Naive thymus-derived CD8-positive, alpha-beta T cell (primary cell): ENCODE measurements at regions not wholly inside any gene's neighbourhood (a gene's known extent, or its start where the extent isn't known, plus 50 kb on each side); places are given as distances from the start of the nearest gene placed in this dataset.
A peak's percentile ranks its signal among the peaks of the same experiment; 100 is the strongest.

ENCODE experiments used
- ATAC-seq, 2 donors: fragments of 150-1000 bp; cut with Tn5 transposase in 1 of 2; sonication (Bioruptor Pico), chemical (Tn5 transposase) in 1 of 2; 1 replicate in 1 of 2; 2 replicates in 1 of 2; pipeline ENCODE4 v1.10.0; 2021; ENCODE audit warnings: mild to moderate bottlenecking in 2 of 2, moderate library complexity in 2 of 2
- POLR2A ChIA-PET: fragments of 350-600 bp; sonication (Branson Sonifier 250); formaldehyde crosslinking; loops from one replicate; lab custom pipeline; 2021; ENCODE audit warnings: antibody characterized with exemption; lab: Charles Lee
- DNase-seq, 10 donors: peaks; one replicate each; pipeline versions ENCODE4 v3.0.0 to v3.0.0-alpha.2; 2020 to 2022
- H3K27ac Mint-ChIP-seq, 10 donors: one replicate each; pipeline ENCODE4 v1.8.0; 2020 to 2022; ENCODE audit warnings: mild to moderate bottlenecking in 10 of 10, mixed read lengths in 10 of 10, moderate library complexity in 4 of 10, inconsistent platforms in 1 of 10
- H3K27me3 Mint-ChIP-seq, 5 donors: one replicate each; pipeline ENCODE4 v1.8.0; 2021 to 2022; ENCODE audit warnings: mixed read lengths in 5 of 5
- H3K36me3 Mint-ChIP-seq, 3 donors: one replicate each; pipeline ENCODE4 v1.8.0; 2020 to 2022; ENCODE audit warnings: mixed read lengths in 3 of 3, mild to moderate bottlenecking in 2 of 3, inconsistent platforms in 1 of 3
- H3K4me1 Mint-ChIP-seq, 4 donors: one replicate each; pipeline ENCODE4 v1.8.0; 2021 to 2022; ENCODE audit warnings: mixed read lengths in 4 of 4
- H3K4me3 Mint-ChIP-seq, 10 donors: one replicate each; pipeline ENCODE4 v1.8.0; 2020 to 2022; ENCODE audit warnings: mild to moderate bottlenecking in 10 of 10, mixed read lengths in 10 of 10, moderate library complexity in 6 of 10, inconsistent platforms in 1 of 10
- H3K9me3 Mint-ChIP-seq, 9 donors: one replicate each; pipeline ENCODE4 v1.8.0; 2020 to 2022; ENCODE audit warnings: mixed read lengths in 9 of 9, mild to moderate bottlenecking in 3 of 9, inconsistent platforms in 1 of 9, moderate library complexity in 1 of 9

- POLR2A ChIA-PET, result interaction anchor here (0.6 to 1.3 kb wide), 4 partner anchors 14 to 419 kb away, joined by 3 to 5 read pairs (median 4); no protein-coding TSS in a partner anchor
- H3K4me3 Mint-ChIP-seq, result no peak overlapping the region
- H3K27me3 Mint-ChIP-seq, result no peaks in the 10 kb centered on the region
- peak in 2 of 10 donors; percentile 40 to 42 for DNase-seq
- peak; percentile 78 to 92 for ATAC-seq
- H3K27ac Mint-ChIP-seq, result peak overlapping the region in 8 of 10 donors; percentile 3 to 88 (median 76)
- H3K36me3 Mint-ChIP-seq, result no peaks in the 10 kb centered on the region
- H3K9me3 Mint-ChIP-seq, result no peaks in the 10 kb centered on the region
- H3K4me1 Mint-ChIP-seq, result peaks cover 7 to 24% (median 12%) of the 10 kb centered on the region in 4 donors
These were observed 187.7 kb upstream of the CXCR4 start for GRCh38 chr2:136305517-136306192.

DNA sequence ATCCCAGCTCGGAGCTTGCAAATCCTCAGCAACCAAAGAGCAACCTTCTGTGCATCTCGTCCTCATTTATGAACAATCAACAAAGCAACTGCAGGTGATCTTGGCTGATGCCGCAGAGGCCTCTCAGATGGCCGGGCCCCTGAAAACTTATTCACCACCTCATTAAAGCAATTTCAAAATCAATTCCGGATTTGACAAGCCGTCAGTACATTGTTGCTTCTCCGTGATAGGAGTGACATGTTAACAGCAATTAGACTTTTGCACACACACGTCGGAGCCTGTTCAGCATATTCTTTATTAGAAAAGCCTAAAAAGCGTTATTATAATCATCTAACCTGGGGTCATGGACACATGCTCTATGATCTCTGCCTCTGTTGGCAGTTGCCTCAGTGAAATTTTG is 183.1 kb upstream of the CXCR4 start:
- Mint-ChIP-seq H3K4me3 (no peak overlapping the region), H3K27me3 (no peaks in the 10 kb centered on the region), H3K4me1 (peaks cover 9 to 25% (median 22%) of the 10 kb centered on the region in 4 donors), H3K36me3 (no peaks in the 10 kb centered on the region), H3K9me3 (no peaks in the 10 kb centered on the region), H3K27ac (peak overlapping the region in 1 of 10 donors; percentile 21)
- POLR2A ChIA-PET, result no interaction called here
- no peak for DNase-seq
- ATAC-seq, result no peak

DNA sequence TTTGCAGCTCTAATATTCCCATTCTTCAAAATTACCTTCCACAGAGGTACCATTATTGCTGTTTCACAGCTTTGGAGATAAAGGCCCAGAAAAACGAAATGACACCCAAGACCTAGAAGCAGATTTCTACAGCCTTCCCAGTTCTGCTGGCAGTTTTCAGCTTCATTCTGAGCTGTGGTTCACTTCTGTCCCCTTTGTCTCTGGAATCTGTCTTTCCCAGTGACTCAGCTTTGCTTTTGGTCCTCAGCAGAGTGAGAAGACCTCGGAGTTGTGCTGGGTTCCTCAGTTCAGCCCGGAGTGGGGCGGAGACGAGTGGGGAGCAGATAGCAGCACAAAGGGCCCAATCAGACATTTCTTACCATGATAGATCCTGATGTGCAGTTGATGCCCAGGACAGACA is 180.7 kb upstream of the CXCR4 start:
- no peak for DNase-seq
- H3K27ac Mint-ChIP-seq, result no peak overlapping the region
- no peaks in the 10 kb centered on the region for H3K9me3 Mint-ChIP-seq
- no peaks in the 10 kb centered on the region for H3K36me3 Mint-ChIP-seq
- ATAC-seq, result no peak
- POLR2A ChIA-PET, result interaction anchor here (1.1 kb wide), 1 partner anchor 15 kb away, joined by 3 read pairs; no protein-coding TSS in a partner anchor
- no peaks in the 10 kb centered on the region for H3K27me3 Mint-ChIP-seq
- H3K4me1 Mint-ChIP-seq, result peaks cover 6 to 20% (median 9%) of the 10 kb centered on the region in 4 donors
- H3K4me3 Mint-ChIP-seq, result no peak overlapping the region

GRCh38 chr2:136297994-136298393 is 180.0 kb upstream of the CXCR4 start:
- Mint-ChIP-seq H3K4me1 (peaks cover 6 to 20% (median 9%) of the 10 kb centered on the region in 4 donors), H3K9me3 (no peaks in the 10 kb centered on the region), H3K27ac (peak overlapping the region in 2 of 10 donors; percentile 9 to 48), H3K4me3 (no peak overlapping the region), H3K27me3 (no peaks in the 10 kb centered on the region), H3K36me3 (no peaks in the 10 kb centered on the region)
- no peak for DNase-seq
- POLR2A ChIA-PET, result no interaction called here
- no peak for ATAC-seq

GRCh38 chr2:136297312-136297711 is 179.4 kb upstream of the CXCR4 start:
- no peak for DNase-seq
- POLR2A ChIA-PET, result no interaction called here
- H3K9me3 Mint-ChIP-seq, result peaks cover 0 to 5% (median 0%) of the 10 kb centered on the region in 9 donors
- H3K27me3 Mint-ChIP-seq, result no peaks in the 10 kb centered on the region
- ATAC-seq, result no peak
- H3K36me3 Mint-ChIP-seq, result no peaks in the 10 kb centered on the region
- H3K4me1 Mint-ChIP-seq, result peaks cover 9 to 24% (median 14%) of the 10 kb centered on the region in 4 donors
- no peak overlapping the region for H3K4me3 Mint-ChIP-seq
- peak overlapping the region in 1 of 10 donors; percentile 71 for H3K27ac Mint-ChIP-seq

GRCh38 chr2:136295168-136295567 is 177.2 kb upstream of the CXCR4 start:
- peaks cover 13 to 25% (median 15%) of the 10 kb centered on the region in 4 donors for H3K4me1 Mint-ChIP-seq
- no peaks in the 10 kb centered on the region for H3K36me3 Mint-ChIP-seq
- H3K9me3 Mint-ChIP-seq, result peaks cover 0 to 25% (median 0%) of the 10 kb centered on the region in 9 donors
- DNase-seq (no peak), ATAC-seq (no peak)
- POLR2A ChIA-PET, result no interaction called here
- no peak overlapping the region for H3K27ac Mint-ChIP-seq
- H3K4me3 Mint-ChIP-seq, result no peak overlapping the region
- no peaks in the 10 kb centered on the region for H3K27me3 Mint-ChIP-seq

DNA sequence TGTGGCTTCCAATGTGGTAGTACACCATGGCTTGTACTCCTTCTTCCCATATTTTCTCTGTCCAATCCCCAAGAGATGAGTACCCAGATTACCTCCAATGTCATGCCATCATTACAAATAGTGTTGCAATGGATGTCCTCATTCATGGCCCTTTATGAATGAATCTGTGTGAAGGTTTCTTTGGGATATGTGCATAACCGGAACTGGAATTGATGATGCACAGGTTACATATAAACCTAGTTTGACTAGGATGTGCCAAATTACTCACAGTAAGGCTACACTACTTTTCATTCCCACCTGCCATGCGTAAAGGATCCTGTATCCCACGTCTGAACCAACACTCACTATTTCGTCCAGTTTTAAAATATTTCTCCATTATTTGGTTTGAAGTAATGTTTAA is 173.9 kb upstream of the CXCR4 start:
- peaks cover 0 to 25% (median 0%) of the 10 kb centered on the region in 9 donors for H3K9me3 Mint-ChIP-seq
- POLR2A ChIA-PET, result no interaction called here
- DNase-seq (no peak), ATAC-seq (no peak)
- no peak overlapping the region for H3K4me3 Mint-ChIP-seq
- peak overlapping the region in 2 of 10 donors; percentile 16 to 32 for H3K27ac Mint-ChIP-seq
- H3K36me3 Mint-ChIP-seq, result no peaks in the 10 kb centered on the region
- no peaks in the 10 kb centered on the region for H3K27me3 Mint-ChIP-seq
- peaks cover 6 to 11% (median 8%) of the 10 kb centered on the region in 4 donors for H3K4me1 Mint-ChIP-seq

GRCh38 chr2:136290326-136290725 is 172.4 kb upstream of the CXCR4 start:
- peak overlapping the region in 4 of 10 donors; percentile 28 to 81 (median 40) for H3K27ac Mint-ChIP-seq

GRCh38 chr2:136288249-136288648 is 170.3 kb upstream of the CXCR4 start:
- ATAC-seq (no peak), DNase-seq (no peak)
- no peaks in the 10 kb centered on the region for H3K36me3 Mint-ChIP-seq
- POLR2A ChIA-PET, result interaction anchor here (0.5 to 1.6 kb wide), 2 partner anchors 24 to 163 kb away, joined by 3 to 4 read pairs; no protein-coding TSS in a partner anchor
- no peak overlapping the region for H3K4me3 Mint-ChIP-seq
- peaks cover 11 to 38% (median 19%) of the 10 kb centered on the region in 4 donors for H3K4me1 Mint-ChIP-seq
- H3K9me3 Mint-ChIP-seq, result peaks cover 0 to 25% (median 0%) of the 10 kb centered on the region in 9 donors
- peak overlapping the region in 4 of 10 donors; percentile 30 to 56 (median 33) for H3K27ac Mint-ChIP-seq
- H3K27me3 Mint-ChIP-seq, result no peaks in the 10 kb centered on the region

More at GRCh38 chr2:136290326-136290725, 172.4 kb upstream of the CXCR4 start:
- POLR2A ChIA-PET, result no interaction called here
- H3K27me3 Mint-ChIP-seq, result no peaks in the 10 kb centered on the region
- no peak overlapping the region for H3K4me3 Mint-ChIP-seq
- peaks cover 0 to 25% (median 0%) of the 10 kb centered on the region in 9 donors for H3K9me3 Mint-ChIP-seq
- no peak for DNase-seq
- peaks cover 6 to 19% (median 9%) of the 10 kb centered on the region in 4 donors for H3K4me1 Mint-ChIP-seq
- no peak for ATAC-seq
- H3K36me3 Mint-ChIP-seq, result no peaks in the 10 kb centered on the region

- ATAC-seq, result no peak
- H3K27ac Mint-ChIP-seq, result peak overlapping the region in 4 of 10 donors; percentile 37 to 76 (median 59)
- POLR2A ChIA-PET, result no interaction called here
- peaks cover 20 to 48% (median 30%) of the 10 kb centered on the region in 4 donors for H3K4me1 Mint-ChIP-seq
- H3K27me3 Mint-ChIP-seq, result no peaks in the 10 kb centered on the region
- no peak for DNase-seq
- no peak overlapping the region for H3K4me3 Mint-ChIP-seq
- no peaks in the 10 kb centered on the region for H3K36me3 Mint-ChIP-seq
- peaks cover 0 to 12% (median 0%) of the 10 kb centered on the region in 9 donors for H3K9me3 Mint-ChIP-seq
These were observed 168.5 kb upstream of the CXCR4 start for GRCh38 chr2:136286423-136286822.

DNA sequence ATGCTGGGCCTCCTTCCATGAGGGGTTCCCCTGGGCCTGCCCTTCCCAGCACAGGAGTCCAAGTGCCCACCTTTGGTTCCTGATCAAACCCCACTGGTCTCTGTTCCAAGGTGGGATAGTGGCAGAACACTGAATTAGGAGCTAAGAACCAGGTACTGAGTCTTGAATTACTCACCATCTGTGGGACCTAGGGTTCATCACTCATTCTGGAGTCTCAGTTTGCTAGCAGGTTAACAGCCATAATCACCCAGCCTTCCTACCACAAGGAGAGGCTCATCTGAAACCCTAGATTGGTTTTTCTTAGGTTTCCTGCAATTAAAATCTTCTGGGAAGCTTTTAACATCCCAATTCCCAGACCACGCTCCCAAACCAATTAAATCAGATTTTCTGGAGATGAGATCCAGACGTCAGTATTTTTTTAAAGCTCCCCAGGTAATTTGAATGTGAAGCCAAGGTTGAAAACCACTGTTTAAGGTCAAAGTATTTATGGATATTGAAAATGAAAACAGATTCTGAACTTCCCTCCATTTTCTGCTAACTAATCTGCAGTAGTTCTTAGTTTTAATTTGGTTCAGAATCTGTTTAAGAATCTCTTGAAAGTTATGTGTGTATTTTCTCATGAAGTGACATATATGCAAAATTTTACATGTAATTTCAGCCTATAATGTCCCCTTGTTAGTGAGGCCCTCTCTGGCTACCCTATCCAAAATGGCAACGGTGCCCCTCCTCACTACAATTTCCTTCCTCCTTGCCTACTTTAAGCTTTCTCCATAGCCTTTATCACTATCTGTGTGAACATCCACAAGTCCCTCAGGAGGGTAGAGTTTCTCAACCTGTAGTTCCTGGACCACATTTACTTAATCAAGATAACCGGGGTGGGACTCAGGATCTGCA is 166.5 kb upstream of the CXCR4 start:
- no peaks in the 10 kb centered on the region for H3K36me3 Mint-ChIP-seq
- peak overlapping the region in 9 of 10 donors; percentile 16 to 77 (median 52) for H3K27ac Mint-ChIP-seq
- H3K4me3 Mint-ChIP-seq, result peak overlapping the region in 1 of 10 donors; percentile 21
- ATAC-seq (no peak), DNase-seq (no peak)
- peaks cover 25 to 67% (median 49%) of the 10 kb centered on the region in 4 donors for H3K4me1 Mint-ChIP-seq
- POLR2A ChIA-PET, result interaction anchor here (0.6 kb wide), 2 partner anchors 161 to 229 kb away, joined by 3 read pairs; no protein-coding TSS in a partner anchor
- no peaks in the 10 kb centered on the region for H3K27me3 Mint-ChIP-seq
- peaks cover 0 to 2% (median 0%) of the 10 kb centered on the region in 9 donors for H3K9me3 Mint-ChIP-seq

DNA sequence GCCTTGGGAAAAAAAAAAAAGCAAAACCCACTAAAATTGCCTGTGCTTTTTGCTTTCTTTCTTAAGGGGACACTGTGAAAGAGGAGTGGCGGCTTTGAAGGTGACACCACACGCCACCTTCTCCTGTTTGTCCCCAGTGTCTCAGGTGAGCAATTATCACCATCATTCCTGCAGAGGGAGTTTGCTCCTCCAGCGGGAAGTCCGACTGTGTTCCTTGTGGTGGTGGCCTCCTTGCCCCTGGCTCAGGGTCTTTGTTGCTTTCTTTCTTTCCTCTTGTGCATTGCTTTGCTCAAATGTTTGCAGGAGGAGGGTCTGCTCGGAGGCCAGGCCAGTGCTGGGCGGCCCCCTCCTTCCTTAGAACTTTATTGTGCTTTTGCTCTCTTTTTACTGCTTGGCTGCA is 164.3 kb upstream of the CXCR4 start:
- peak overlapping the region in 9 of 10 donors; percentile 50 to 75 (median 64) for H3K4me3 Mint-ChIP-seq
- H3K27ac Mint-ChIP-seq, result peak overlapping the region; percentile 86 to 98 (median 95)
- peaks cover 0 to 2% (median 0%) of the 10 kb centered on the region in 9 donors for H3K9me3 Mint-ChIP-seq
- H3K27me3 Mint-ChIP-seq, result no peaks in the 10 kb centered on the region
- POLR2A ChIA-PET, result interaction anchor here (0.8 to 2.6 kb wide), 5 partner anchors 40 to 165 kb away, joined by 4 to 11 read pairs (median 6); no protein-coding TSS in a partner anchor
- DNase-seq (peak in 3 of 10 donors; percentile 9 to 11 (median 9)), ATAC-seq (peak in 1 of 2 donors; percentile 27)
- H3K4me1 Mint-ChIP-seq, result peaks cover 28 to 75% (median 56%) of the 10 kb centered on the region in 4 donors
- H3K36me3 Mint-ChIP-seq, result no peaks in the 10 kb centered on the region
